Mammary epithelial cell (primary cell): ENCODE measurements at regions not wholly inside any gene's neighbourhood (a gene's known extent, or its start where the extent isn't known, plus 50 kb on each side); places are given as distances from the start of the nearest gene placed in this dataset.

Source experiments
- CTCF ChIP-seq, 2 donors: IDR thresholded peaks in 1 of 2; conservative IDR thresholded peaks in 1 of 2; 2 replicates each; pipeline ENCODE4 v1.5.1; 2011 to 2012; ENCODE audit warnings: inconsistent platforms in 2 of 2, low read length in 2 of 2, mild to moderate bottlenecking in 2 of 2, control low read depth in 1 of 2, low read depth in 1 of 2; ENCODE audit not compliant: insufficient read depth in 1 of 2; ENCODE audit errors: extremely low read depth in 1 of 2
- EZH2 ChIP-seq: IDR thresholded peaks from 2 replicates; pipeline ENCODE4 v1.6.1; 2012; ENCODE audit warnings: low read length, inconsistent platforms, borderline replicate concordance

GRCh38 chr1:106746448-106747085, 309.9 kb upstream of the PRMT6 start:
- TF ChIP-seq CTCF (conservative IDR thresholded peaks at IDR 0.05 in 1 of 2, IDR thresholded peaks at IDR 0.05 in 1 of 2; ENCODE audit: extremely low read depth in 1 of 2, insufficient read depth in 1 of 2, low read depth in 1 of 2, low read length in 2 of 2): no peak
- no peak for TF ChIP-seq EZH2
